ENCODE measurements at regions not wholly inside any gene's neighbourhood (a gene's known extent, or its start where the extent isn't known, plus 50 kb on each side); places are given as distances from the start of the nearest gene placed in this dataset.

- TF ChIP-seq CTCF (IDR thresholded peaks at IDR 0.05; ENCODE audit: low read depth, low read length) = no peak
- Histone ChIP-seq H3K9me3 (ENCODE audit: severe bottlenecking) (no peaks in the 10 kb centered on the region), H3K4me3 (ENCODE audit: low read depth, low read length) (no peak overlapping the region), H3K36me3 (no peaks in the 10 kb centered on the region), H3K27ac (no peak overlapping the region), H3K27me3 (ENCODE audit: insufficient read depth, low read depth, severe bottlenecking) (no peaks in the 10 kb centered on the region)
- DNase-seq = no peak
Observed at GRCh38 chr6:170053966-170054661, 236.8 kb downstream of the DLL1 start.

GRCh38 chr6:170052991-170053821 is 237.7 kb downstream of the DLL1 start:
- Histone ChIP-seq H3K27ac (no peak overlapping the region), H3K4me3 (ENCODE audit: low read depth, low read length) (no peak overlapping the region), H3K36me3 (no peaks in the 10 kb centered on the region), H3K27me3 (ENCODE audit: insufficient read depth, low read depth, severe bottlenecking) (no peaks in the 10 kb centered on the region), H3K9me3 (ENCODE audit: severe bottlenecking) (no peaks in the 10 kb centered on the region)
- peak; percentile 2 for DNase-seq
- no peak for TF ChIP-seq CTCF (IDR thresholded peaks at IDR 0.05; ENCODE audit: low read depth, low read length)

- H3K4me3 ChIP-seq (ENCODE audit: low read depth, low read length) = no peak overlapping the region
- H3K27ac ChIP-seq = no peak overlapping the region
- H3K36me3 ChIP-seq = no peaks in the 10 kb centered on the region
- H3K27me3 ChIP-seq (ENCODE audit: insufficient read depth, low read depth, severe bottlenecking) = no peaks in the 10 kb centered on the region
- TF ChIP-seq CTCF (IDR thresholded peaks at IDR 0.05; ENCODE audit: low read depth, low read length) = no peak
- DNase-seq = no peak
- no peaks in the 10 kb centered on the region for H3K9me3 ChIP-seq (ENCODE audit: severe bottlenecking)
Observed at GRCh38 chr6:170051229-170052172, 239.4 kb downstream of the DLL1 start.

GRCh38 chr6:170050591-170051041 is 240.3 kb downstream of the DLL1 start:
- Histone ChIP-seq H3K27me3 (ENCODE audit: insufficient read depth, low read depth, severe bottlenecking) (no peaks in the 10 kb centered on the region), H3K36me3 (no peaks in the 10 kb centered on the region), H3K4me3 (ENCODE audit: low read depth, low read length) (no peak overlapping the region), H3K27ac (no peak overlapping the region), H3K9me3 (ENCODE audit: severe bottlenecking) (no peaks in the 10 kb centered on the region)
- no peak for DNase-seq
- TF ChIP-seq CTCF (IDR thresholded peaks at IDR 0.05; ENCODE audit: low read depth, low read length) = no peak

- no peak for DNase-seq
- Histone ChIP-seq H3K36me3 (no peaks in the 10 kb centered on the region), H3K27ac (no peak overlapping the region), H3K4me3 (ENCODE audit: low read depth, low read length) (no peak overlapping the region), H3K27me3 (ENCODE audit: insufficient read depth, low read depth, severe bottlenecking) (no peaks in the 10 kb centered on the region), H3K9me3 (ENCODE audit: severe bottlenecking) (no peaks in the 10 kb centered on the region)
- TF ChIP-seq CTCF (IDR thresholded peaks at IDR 0.05; ENCODE audit: low read depth, low read length) = no peak
Observed at GRCh38 chr6:170049641-170050561, 241.0 kb downstream of the DLL1 start.
